Astrocyte (in vitro differentiated cells and primary cell): ENCODE measurements at regions not wholly inside any gene's neighbourhood (a gene's known extent, or its start where the extent isn't known, plus 50 kb on each side); places are given as distances from the start of the nearest gene placed in this dataset.

Experiments used
- EZH2 ChIP-seq: IDR thresholded peaks from 2 replicates; pipeline ENCODE4 v1.6.1; 2012; ENCODE audit warnings: mild to moderate bottlenecking, low read length, inconsistent platforms; ENCODE audit not compliant: insufficient read depth
- TF ChIP-seq, protein P1 (sequence below): IDR thresholded peaks from 2 replicates; pipeline ENCODE4 v1.5.1; 2011; ENCODE audit warnings: low read depth, mild to moderate bottlenecking, inconsistent platforms, low read length, moderate library complexity; ENCODE audit not compliant: insufficient read depth

- no peak for TF ChIP-seq EZH2
- TF ChIP-seq, protein P1, sequence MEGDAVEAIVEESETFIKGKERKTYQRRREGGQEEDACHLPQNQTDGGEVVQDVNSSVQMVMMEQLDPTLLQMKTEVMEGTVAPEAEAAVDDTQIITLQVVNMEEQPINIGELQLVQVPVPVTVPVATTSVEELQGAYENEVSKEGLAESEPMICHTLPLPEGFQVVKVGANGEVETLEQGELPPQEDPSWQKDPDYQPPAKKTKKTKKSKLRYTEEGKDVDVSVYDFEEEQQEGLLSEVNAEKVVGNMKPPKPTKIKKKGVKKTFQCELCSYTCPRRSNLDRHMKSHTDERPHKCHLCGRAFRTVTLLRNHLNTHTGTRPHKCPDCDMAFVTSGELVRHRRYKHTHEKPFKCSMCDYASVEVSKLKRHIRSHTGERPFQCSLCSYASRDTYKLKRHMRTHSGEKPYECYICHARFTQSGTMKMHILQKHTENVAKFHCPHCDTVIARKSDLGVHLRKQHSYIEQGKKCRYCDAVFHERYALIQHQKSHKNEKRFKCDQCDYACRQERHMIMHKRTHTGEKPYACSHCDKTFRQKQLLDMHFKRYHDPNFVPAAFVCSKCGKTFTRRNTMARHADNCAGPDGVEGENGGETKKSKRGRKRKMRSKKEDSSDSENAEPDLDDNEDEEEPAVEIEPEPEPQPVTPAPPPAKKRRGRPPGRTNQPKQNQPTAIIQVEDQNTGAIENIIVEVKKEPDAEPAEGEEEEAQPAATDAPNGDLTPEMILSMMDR, result no peak
Observed at GRCh38 chr10:47189802-47190201, 110.2 kb upstream of the GDF10 start.
